Nephron progenitor cell (in vitro differentiated cells): ENCODE measurements at regions not wholly inside any gene's neighbourhood (a gene's known extent, or its start where the extent isn't known, plus 50 kb on each side); places are given as distances from the start of the nearest gene placed in this dataset.
"Not testable (repeated sequence)": the region's sequence is repeated elsewhere in the genome, so short reads cannot be mapped to it uniquely, and the experiment has no call there.

Experiments used
- DNase-seq: peaks from one replicate; pipeline ENCODE4 v3.0.0; 2021
- H3K27ac Mint-ChIP-seq: 2 replicates; pipeline ENCODE4 v1.8.0; 2021; ENCODE audit warnings: mild to moderate bottlenecking, moderate library complexity, mixed read lengths
- H3K27me3 Mint-ChIP-seq: 2 replicates; pipeline ENCODE4 v1.8.0; 2021; ENCODE audit warnings: mild to moderate bottlenecking, low read depth, mixed read lengths; ENCODE audit not compliant: poor library complexity
- H3K36me3 Mint-ChIP-seq: 2 replicates; pipeline ENCODE4 v1.8.0; 2021; ENCODE audit warnings: low read depth, mixed read lengths
- H3K4me1 Mint-ChIP-seq: 2 replicates; pipeline ENCODE4 v1.8.0; 2021; ENCODE audit warnings: mixed read lengths
- H3K4me3 Mint-ChIP-seq: 2 replicates; pipeline ENCODE4 v1.8.0; 2021; ENCODE audit warnings: mild to moderate bottlenecking, moderate library complexity, mixed read lengths
- H3K9me3 Mint-ChIP-seq: 2 replicates; pipeline ENCODE4 v1.8.0; 2021; ENCODE audit warnings: mild to moderate bottlenecking, moderate library complexity, mixed read lengths
- TF ChIP-seq, protein P1 (sequence below): fragments of 200-600 bp; sonication (generic); IDR thresholded peaks from 2 replicates; pipeline ENCODE4 v1.5.0; 2021; ENCODE audit warnings: antibody characterized with exemption

DNA sequence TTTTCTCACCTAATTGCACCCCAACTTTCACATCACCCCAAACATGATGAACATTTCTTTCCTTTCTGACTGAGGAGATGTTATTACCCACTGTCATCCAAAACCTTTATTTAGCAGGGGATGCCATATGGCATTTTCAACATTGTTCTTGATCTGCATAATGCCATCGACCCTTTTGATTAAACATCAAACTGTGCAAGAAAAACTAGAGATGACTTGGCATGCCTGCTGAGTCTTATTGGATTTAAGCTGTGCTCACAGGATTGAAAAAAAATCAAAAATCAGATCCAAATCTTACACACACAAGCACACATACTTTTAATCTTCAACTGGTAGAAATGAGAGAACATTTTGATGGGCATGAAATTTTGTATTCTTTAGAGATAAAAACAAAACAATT lies 536.0 kb downstream of the TMX3 start:
- DNase-seq, result no peak
- no peaks in the 10 kb centered on the region for H3K9me3 Mint-ChIP-seq
- no peaks in the 10 kb centered on the region for H3K36me3 Mint-ChIP-seq
- H3K27me3 Mint-ChIP-seq, result peaks cover 4% of the 10 kb centered on the region
- TF ChIP-seq, protein P1, sequence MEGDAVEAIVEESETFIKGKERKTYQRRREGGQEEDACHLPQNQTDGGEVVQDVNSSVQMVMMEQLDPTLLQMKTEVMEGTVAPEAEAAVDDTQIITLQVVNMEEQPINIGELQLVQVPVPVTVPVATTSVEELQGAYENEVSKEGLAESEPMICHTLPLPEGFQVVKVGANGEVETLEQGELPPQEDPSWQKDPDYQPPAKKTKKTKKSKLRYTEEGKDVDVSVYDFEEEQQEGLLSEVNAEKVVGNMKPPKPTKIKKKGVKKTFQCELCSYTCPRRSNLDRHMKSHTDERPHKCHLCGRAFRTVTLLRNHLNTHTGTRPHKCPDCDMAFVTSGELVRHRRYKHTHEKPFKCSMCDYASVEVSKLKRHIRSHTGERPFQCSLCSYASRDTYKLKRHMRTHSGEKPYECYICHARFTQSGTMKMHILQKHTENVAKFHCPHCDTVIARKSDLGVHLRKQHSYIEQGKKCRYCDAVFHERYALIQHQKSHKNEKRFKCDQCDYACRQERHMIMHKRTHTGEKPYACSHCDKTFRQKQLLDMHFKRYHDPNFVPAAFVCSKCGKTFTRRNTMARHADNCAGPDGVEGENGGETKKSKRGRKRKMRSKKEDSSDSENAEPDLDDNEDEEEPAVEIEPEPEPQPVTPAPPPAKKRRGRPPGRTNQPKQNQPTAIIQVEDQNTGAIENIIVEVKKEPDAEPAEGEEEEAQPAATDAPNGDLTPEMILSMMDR, result no peak
- no peak overlapping the region for H3K27ac Mint-ChIP-seq
- no peaks in the 10 kb centered on the region for H3K4me1 Mint-ChIP-seq
- H3K4me3 Mint-ChIP-seq, result no peak overlapping the region

DNA sequence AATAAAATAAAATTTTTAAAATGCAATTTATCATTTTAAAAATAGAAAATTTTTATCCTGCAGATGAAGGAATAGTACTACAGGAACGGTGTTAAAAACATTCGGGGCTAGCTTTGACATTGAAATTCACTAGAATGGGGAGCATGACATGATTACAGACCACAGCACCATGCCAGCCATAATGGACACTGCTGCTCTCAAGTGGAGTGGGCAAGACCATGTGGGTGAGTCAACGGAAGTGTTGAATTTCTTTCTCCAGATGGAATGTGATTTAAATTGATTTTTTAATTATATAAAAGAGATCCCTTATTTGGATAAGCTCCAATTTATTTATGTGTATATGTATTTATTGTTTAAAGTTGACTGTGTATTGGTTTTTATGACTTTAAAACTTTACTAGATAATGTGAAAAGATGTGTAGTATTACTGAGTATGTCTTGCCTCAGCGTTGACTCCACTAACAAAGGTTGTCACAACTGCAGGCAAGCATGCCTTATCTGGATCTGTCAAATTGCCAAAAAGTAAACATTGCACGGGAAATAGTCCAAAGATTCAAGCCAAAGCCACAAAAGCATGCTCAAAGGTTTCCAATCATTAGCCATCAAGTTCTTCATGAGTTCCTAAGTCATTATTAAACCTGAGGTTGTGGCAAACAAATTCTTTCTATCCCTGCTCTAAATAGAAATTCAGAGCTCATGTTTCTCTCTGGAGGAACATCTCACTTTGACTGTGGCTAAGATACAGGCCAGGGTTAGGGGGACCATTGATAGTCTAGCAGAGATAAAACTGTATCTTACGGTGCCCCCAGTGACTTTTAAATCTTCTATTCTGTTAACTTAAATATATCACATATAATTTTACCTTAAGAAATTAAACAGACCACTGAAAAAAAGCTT lies 536.9 kb downstream of the TMX3 start:
- TF ChIP-seq, protein P1, result no peak
- Mint-ChIP-seq H3K4me3 (no peak overlapping the region), H3K9me3 (no peaks in the 10 kb centered on the region), H3K4me1 (no peaks in the 10 kb centered on the region), H3K27ac (no peak overlapping the region), H3K36me3 (no peaks in the 10 kb centered on the region), H3K27me3 (peaks cover 4% of the 10 kb centered on the region)
- no peak for DNase-seq

DNA sequence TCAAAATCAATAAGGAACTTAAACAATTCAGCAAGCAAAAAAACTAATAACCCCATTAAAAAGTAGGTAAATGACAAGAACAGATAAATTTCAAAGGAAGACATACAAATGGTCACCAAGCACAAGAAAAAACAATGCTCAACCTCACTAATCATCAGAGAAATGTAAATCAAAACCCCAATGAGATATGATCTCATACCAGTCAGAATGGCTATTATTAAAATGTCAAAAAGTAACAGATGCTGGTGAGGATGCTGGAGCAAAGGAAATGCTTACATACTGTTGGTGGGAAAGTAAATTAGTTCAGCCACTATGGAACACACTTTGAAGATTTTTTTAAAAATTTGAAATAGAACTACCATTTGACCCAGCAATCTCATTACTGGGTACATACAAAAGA lies 538.0 kb downstream of the TMX3 start:
- DNase-seq, result no peak
- peaks cover 4% of the 10 kb centered on the region for H3K27me3 Mint-ChIP-seq
- no peaks in the 10 kb centered on the region for H3K9me3 Mint-ChIP-seq
- no peak overlapping the region for H3K27ac Mint-ChIP-seq
- no peaks in the 10 kb centered on the region for H3K4me1 Mint-ChIP-seq
- H3K36me3 Mint-ChIP-seq, result no peaks in the 10 kb centered on the region
- TF ChIP-seq, protein P1, result no peak
- H3K4me3 Mint-ChIP-seq, result no peak overlapping the region

DNA sequence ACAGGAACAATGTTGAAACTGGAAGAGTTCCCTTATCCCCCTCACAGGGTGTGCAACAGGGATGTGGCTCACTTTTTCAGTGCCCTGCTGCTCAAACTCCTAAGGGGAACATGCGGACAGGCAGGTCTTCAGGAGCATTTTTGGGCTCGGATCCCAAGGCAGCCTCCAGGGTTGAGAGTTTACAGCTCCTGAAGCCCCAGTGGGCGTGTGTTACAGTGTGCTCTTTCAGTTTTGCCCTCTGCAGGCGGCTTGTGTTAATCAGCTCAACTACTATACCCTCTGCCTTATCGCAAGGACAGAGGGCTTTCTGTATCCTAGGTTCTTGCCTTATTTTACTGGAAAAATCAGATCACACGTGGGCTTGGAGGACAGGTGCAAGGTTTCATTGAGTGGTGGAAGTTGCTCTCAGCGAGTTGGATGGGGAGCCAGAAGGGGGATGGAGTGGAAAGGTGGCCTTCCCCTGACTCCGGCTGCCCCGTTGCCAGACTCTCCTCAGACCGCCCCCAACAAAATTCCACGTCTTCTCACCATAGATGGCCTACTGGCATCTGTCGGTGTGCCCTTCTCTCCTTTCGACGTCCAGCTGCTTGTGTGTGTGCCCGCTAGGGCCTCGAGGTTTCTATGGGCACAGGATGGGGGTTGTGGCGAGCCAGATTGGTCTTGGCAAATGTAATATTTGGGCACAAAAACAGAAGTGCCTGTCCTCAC lies 541.9 kb downstream of the TMX3 start:
- no peak for DNase-seq
- H3K4me3 Mint-ChIP-seq, result no peak overlapping the region
- H3K27ac Mint-ChIP-seq, result no peak overlapping the region
- H3K36me3 Mint-ChIP-seq, result no peaks in the 10 kb centered on the region
- H3K27me3 Mint-ChIP-seq, result peaks cover 4% of the 10 kb centered on the region
- no peaks in the 10 kb centered on the region for H3K4me1 Mint-ChIP-seq
- TF ChIP-seq, protein P1, result no peak
- peaks cover 5% of the 10 kb centered on the region for H3K9me3 Mint-ChIP-seq

DNA sequence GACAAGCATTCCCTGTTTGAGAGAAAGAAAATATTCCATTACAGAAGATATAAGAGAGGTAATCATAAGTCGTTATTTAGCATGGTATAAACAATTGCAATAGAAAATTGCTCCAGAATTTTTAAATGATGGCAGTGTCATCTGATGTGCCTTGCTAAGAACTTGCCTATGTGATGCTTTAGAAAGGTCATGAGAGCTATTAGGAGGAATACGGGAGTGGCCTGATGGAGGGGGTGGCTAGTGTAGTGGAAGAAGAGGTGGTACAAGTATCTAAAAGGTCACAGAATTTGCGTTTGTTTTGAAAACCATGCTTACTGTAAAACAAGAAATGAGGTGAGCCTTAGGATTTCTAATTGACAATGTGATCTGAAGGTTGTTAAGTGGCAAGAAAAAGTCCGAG lies 550.0 kb downstream of the TMX3 start:
- no peaks in the 10 kb centered on the region for H3K36me3 Mint-ChIP-seq
- DNase-seq, result no peak
- TF ChIP-seq, protein P1, result no peak
- no peak overlapping the region for H3K4me3 Mint-ChIP-seq
- no peaks in the 10 kb centered on the region for H3K4me1 Mint-ChIP-seq
- H3K9me3 Mint-ChIP-seq, result peaks cover 5% of the 10 kb centered on the region
- H3K27ac Mint-ChIP-seq, result no peak overlapping the region
- H3K27me3 Mint-ChIP-seq, result no peaks in the 10 kb centered on the region

DNA sequence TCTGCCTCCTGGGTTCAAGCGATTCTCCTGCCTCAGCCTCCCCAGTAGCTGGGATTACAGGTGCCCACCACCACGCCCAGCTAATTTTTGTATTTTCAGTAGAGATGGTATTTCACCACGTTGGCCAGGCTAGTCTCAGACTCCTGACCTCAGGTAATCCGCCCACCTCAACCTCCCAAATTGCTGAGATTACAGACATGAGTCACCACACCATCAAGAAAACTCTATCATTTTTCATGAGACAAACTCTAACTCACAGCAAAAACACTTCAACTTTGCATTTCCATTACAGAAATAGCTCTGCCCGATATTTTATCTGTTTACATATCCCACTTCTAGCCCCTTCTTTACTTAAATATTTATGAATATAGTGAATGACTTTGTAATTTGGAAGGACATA lies 561.1 kb downstream of the TMX3 start:
- H3K4me1 Mint-ChIP-seq, H3K36me3 Mint-ChIP-seq, H3K27ac Mint-ChIP-seq, DNase-seq, H3K27me3 Mint-ChIP-seq, H3K9me3 Mint-ChIP-seq, H3K4me3 Mint-ChIP-seq: not testable (repeated sequence)
